HG02884 (cell line): ENCODE measurements at regions not wholly inside any gene's neighbourhood (a gene's known extent, or its start where the extent isn't known, plus 50 kb on each side); places are given as distances from the start of the nearest gene placed in this dataset.

Experiments
- ATAC-seq: cut with Tn5 transposase; IDR thresholded peaks from one replicate; pipeline ENCODE4 v1.9.1; 2021; ENCODE audit warnings: mild to moderate bottlenecking, moderate library complexity; ENCODE audit not compliant: unreplicated experiment

GRCh38 chr3:71858503-71859122, 73.7 kb upstream of the PROK2 start:
- ATAC-seq: no peak

DNA sequence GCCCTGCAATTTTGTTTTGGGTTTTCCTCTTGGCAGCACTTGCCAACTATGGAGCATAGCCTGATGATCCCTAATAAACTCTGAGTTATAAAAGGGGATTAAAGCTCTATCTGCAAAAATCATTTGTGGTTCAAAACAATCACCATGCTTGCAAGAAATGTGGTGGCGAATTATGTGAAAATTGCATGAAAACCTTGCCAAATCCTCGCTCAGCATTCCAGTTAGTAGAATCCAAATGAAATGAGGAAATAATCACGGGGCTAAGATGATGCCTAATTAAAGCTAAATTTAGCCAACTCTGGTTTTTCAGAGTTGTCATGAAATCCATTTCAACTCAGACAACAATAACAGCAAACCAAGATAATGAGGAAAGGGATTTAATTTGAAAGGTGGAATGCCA, 73.0 kb upstream of the PROK2 start:
- ATAC-seq: no peak

- ATAC-seq: no peak
Measured at GRCh38 chr3:71854706-71855105, 69.8 kb upstream of the PROK2 start.

DNA sequence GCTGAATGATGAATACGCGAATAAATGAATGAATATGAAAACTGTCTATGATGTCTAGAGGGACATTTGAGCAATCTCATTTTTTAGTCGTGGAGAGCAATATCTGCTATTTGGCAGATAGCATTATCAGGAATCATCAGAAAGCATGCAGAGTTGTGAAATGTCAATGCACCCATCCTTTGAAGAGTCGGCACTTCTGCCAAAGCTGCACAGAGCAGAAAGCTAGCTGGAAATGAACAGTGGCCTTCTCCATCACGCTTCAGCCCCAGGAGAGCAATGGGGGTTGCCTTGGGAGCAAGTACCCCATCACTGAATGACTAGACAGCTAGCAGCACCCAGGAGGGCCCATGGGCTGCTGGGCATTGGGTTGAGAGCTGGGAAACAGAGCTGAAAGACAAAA, 69.1 kb upstream of the PROK2 start:
- ATAC-seq: no peak

GRCh38 chr3:71851878-71852277, 66.9 kb upstream of the PROK2 start:
- ATAC-seq: no peak

- no peak for ATAC-seq
Measured at GRCh38 chr3:71850654-71851053, 65.7 kb upstream of the PROK2 start.

- no peak for ATAC-seq
Measured at GRCh38 chr3:71849681-71850080, 64.7 kb upstream of the PROK2 start.

DNA sequence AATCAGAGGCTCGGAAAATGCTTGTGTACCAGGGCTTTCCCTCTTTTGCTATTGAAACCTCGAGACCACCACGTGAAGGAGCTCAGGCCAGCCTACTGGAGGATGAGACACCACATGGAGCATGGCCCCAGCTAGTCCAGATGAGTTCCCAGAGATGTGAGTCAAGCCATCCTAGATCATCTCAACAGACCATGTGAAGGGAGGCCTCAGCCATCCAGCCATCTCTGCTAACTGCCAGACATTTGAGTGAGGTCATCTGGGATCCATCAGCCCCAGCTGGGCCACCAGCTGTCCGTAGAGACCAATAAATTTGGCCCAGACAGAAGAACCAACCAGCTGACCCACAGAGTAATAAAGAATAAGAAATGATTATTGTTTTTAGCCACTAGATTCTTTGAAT, 62.8 kb upstream of the PROK2 start:
- no peak for ATAC-seq

DNA sequence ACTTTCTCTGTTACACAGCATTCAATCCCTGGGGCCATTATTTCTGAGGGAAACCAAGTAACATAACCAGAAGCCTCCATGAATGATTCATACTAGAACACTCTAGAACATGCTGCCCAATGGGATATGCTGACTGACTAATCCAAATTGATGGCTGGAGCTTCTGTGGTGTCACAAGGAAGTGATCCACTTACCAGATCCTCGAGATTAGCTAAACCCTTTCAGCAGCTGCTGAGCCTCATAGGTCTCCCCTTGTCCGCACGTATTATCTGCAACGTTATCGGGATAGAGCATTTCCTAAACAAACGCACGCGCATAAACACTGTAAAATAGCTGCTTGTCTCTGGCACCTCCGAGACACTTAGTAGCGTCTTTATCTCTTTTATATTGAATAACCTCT, 61.2 kb upstream of the PROK2 start:
- no peak for ATAC-seq

DNA sequence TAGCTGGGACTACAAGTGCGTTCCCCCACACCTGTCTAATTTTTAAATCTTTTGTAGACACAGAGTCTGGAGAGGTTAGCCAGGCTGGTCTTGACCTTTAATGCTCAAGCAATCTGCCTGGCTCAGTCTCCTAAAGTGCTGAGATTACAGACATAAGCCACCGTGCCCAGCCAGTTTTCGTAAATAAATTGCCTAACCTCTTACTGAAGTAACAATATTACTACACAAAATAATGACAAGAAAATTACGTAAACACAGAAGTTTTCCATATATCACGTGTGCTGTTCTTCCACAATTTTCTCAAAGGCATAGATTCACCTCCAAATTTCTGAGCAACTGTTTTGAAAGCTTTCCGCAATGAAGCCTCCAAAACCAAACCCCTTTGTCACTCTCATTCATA, 58.1 kb upstream of the PROK2 start:
- ATAC-seq: no peak

DNA sequence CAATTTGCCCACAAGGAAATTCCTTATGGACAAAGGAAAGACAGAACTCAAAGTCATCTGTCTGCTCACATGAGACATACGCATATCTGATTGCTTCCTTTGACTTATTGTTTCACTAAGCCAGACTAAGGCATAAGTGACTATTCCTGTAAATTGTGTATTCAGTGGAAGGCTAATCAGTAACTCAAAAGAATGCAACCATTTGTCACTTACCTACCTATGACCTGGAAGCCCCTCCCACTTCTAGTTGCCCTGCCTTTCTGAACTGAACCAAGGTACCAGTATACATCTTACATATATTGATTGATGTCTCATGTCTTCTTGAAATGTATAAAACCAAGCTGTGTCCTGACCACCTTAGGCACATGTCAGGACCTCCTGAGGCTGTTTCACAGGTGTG, 53.5 kb upstream of the PROK2 start:
- ATAC-seq: no peak
